ENCODE measurements at regions not wholly inside any gene's neighbourhood (a gene's known extent, or its start where the extent isn't known, plus 50 kb on each side); places are given as distances from the start of the nearest gene placed in this dataset.

DNA sequence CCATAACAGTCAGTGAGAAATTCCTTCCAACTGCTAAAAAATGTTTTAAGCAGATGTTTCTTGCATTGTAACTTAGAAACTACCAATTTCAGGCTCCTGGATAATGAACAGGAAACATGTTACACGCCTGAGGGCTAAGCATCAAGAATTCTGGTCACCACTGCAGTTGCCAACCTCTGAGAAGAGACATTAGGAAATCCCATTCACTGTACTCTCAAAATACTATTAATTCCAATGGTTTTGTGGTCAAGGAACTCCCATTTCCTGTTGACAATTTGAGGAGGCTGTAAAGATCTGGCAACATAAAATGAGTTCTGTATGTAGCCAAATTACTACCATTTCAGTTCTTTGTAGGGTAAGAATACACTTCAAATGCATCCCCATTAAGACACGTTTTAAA lies 456.0 kb upstream of the MEF2C start:
- Histone ChIP-seq H3K14ac (ENCODE audit: low read length) (no peak overlapping the region), H3K4ac (ENCODE audit: low read length) (no peak overlapping the region), H3K23ac (ENCODE audit: low read depth, low read length, poor library complexity) (no peak overlapping the region), H3K9me3 (replicated peaks in 1 of 2; ENCODE audit: control insufficient read depth in 2 of 2, insufficient read depth in 1 of 2, low read depth in 1 of 2, low read length in 2 of 2) (no peaks in the 10 kb centered on the region), H3K18ac (ENCODE audit: low read length) (no peak overlapping the region), H2BK5ac (ENCODE audit: low read length) (no peak overlapping the region), H3K27me3 (ENCODE audit: control insufficient read depth in 3 of 3, insufficient read depth in 3 of 3, low read depth in 1 of 3, low read length in 3 of 3) (no peaks in the 10 kb centered on the region), H3K79me1 (ENCODE audit: low read depth, low read length) (no peaks in the 10 kb centered on the region), H4K91ac (ENCODE audit: low read depth, low read length, poor library complexity) (no peak overlapping the region), H4K8ac (ENCODE audit: low read depth, low read length) (no peak overlapping the region), H2BK12ac (ENCODE audit: low read length) (no peak overlapping the region), H2BK15ac (ENCODE audit: low read length) (no peak overlapping the region), H3K9ac (ENCODE audit: low read depth, low read length, poor library complexity) (no peak overlapping the region), H2AK5ac (ENCODE audit: low read depth, low read length) (no peak overlapping the region), H3K4me2 (ENCODE audit: insufficient read depth, low read length, poor library complexity, severe bottlenecking) (no peak overlapping the region), H2AFZ (ENCODE audit: low read length) (no peak overlapping the region), H3K4me3 (ENCODE audit: low read length in 2 of 2) (no peak overlapping the region), H3K27ac (replicated peaks; ENCODE audit: low read length) (no peak overlapping the region), H3K36me3 (replicated peaks in 1 of 2; ENCODE audit: control insufficient read depth in 2 of 2, insufficient read depth in 2 of 2, low read length in 2 of 2) (no peaks in the 10 kb centered on the region), H2BK120ac (ENCODE audit: low read depth, low read length) (no peak overlapping the region), H3K4me1 (ENCODE audit: control insufficient read depth in 2 of 2, insufficient read depth in 1 of 2, low read depth in 1 of 2, low read length in 2 of 2) (no peaks in the 10 kb centered on the region)
- no CpG with 5 or more reads among the region's 2 CpGs for WGBS, 2 donors (ENCODE audit: extremely low coverage in 2 of 2, insufficient read length in 2 of 2, insufficient replicate concordance in 1 of 2)
- DNase-seq (ENCODE audit: low spot score): no peak

DNA sequence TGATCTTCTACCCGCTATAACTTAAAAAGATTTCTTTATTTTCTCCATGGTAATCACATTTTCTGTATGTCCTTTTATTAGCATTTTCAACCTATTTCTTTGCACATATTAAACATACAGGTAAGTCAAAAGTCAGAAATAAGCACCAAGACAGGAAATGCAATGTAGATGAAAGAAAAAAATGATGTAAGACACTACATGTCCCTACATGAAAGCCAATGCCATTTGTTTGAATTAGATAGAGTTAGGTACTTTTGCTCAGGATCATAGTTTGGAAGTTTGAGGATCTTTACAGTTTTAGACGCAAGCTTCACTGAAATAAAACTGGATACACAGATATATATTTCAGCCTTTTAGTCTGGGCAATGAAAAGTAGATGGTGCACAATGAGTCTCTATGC lies 453.1 kb upstream of the MEF2C start:
- H2BK5ac ChIP-seq (ENCODE audit: low read length): no peak overlapping the region
- no peak overlapping the region for H3K9ac ChIP-seq (ENCODE audit: low read depth, low read length, poor library complexity)
- no peak overlapping the region for H3K23ac ChIP-seq (ENCODE audit: low read depth, low read length, poor library complexity)
- H3K4me3 ChIP-seq (ENCODE audit: low read length in 2 of 2): no peak overlapping the region
- no peak overlapping the region for H2BK120ac ChIP-seq (ENCODE audit: low read depth, low read length)
- no peak overlapping the region for H3K4me2 ChIP-seq (ENCODE audit: insufficient read depth, low read length, poor library complexity, severe bottlenecking)
- no peaks in the 10 kb centered on the region for H3K79me1 ChIP-seq (ENCODE audit: low read depth, low read length)
- no peaks in the 10 kb centered on the region for H3K9me3 ChIP-seq (replicated peaks in 1 of 2; ENCODE audit: control insufficient read depth in 2 of 2, insufficient read depth in 1 of 2, low read depth in 1 of 2, low read length in 2 of 2)
- H2BK12ac ChIP-seq (ENCODE audit: low read length): no peak overlapping the region
- no peaks in the 10 kb centered on the region for H3K4me1 ChIP-seq (ENCODE audit: control insufficient read depth in 2 of 2, insufficient read depth in 1 of 2, low read depth in 1 of 2, low read length in 2 of 2)
- H4K91ac ChIP-seq (ENCODE audit: low read depth, low read length, poor library complexity): no peak overlapping the region
- H2AFZ ChIP-seq (ENCODE audit: low read length): no peak overlapping the region
- DNase-seq (ENCODE audit: low spot score): no peak
- H4K8ac ChIP-seq (ENCODE audit: low read depth, low read length): no peak overlapping the region
- no peak overlapping the region for H2BK15ac ChIP-seq (ENCODE audit: low read length)
- no peaks in the 10 kb centered on the region for H3K36me3 ChIP-seq (replicated peaks in 1 of 2; ENCODE audit: control insufficient read depth in 2 of 2, insufficient read depth in 2 of 2, low read length in 2 of 2)
- no peak overlapping the region for H3K4ac ChIP-seq (ENCODE audit: low read length)
- no peak overlapping the region for H2AK5ac ChIP-seq (ENCODE audit: low read depth, low read length)
- WGBS, 2 donors (ENCODE audit: extremely low coverage in 2 of 2, insufficient read length in 2 of 2, insufficient replicate concordance in 1 of 2): no CpG with 5 or more reads among the region's 2 CpGs
- H3K18ac ChIP-seq (ENCODE audit: low read length): no peak overlapping the region
- H3K27me3 ChIP-seq (ENCODE audit: control insufficient read depth in 3 of 3, insufficient read depth in 3 of 3, low read depth in 1 of 3, low read length in 3 of 3): no peaks in the 10 kb centered on the region
- H3K27ac ChIP-seq (replicated peaks; ENCODE audit: low read length): no peak overlapping the region
- H3K14ac ChIP-seq (ENCODE audit: low read length): no peak overlapping the region

GRCh38 chr5:89330140-89330539 lies 447.2 kb upstream of the MEF2C start:
- DNase-seq (ENCODE audit: low spot score): no peak

DNA sequence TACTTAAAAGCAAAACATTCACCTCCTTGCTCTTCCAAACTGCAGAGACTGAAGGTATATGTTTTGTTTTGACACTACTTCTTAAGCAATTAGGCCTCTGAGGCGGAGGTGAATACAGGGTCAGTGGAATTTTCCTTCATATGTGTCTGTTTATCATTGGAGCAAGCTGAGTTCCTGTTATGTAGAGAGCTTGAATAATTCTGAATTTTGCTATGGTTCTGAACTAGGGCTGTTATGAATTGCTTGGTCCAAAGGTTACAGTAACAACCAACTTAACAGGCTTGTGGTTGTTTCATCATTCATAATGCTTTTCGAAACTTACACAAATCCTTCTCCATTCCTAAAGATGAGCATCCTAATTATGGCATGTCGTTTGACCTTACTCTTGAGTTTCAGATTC lies 444.6 kb upstream of the MEF2C start:
- no peak overlapping the region for H3K9ac ChIP-seq (ENCODE audit: low read depth, low read length, poor library complexity)

More at GRCh38 chr5:89330140-89330539, 447.2 kb upstream of the MEF2C start:
- Histone ChIP-seq H3K4me3 (ENCODE audit: low read length in 2 of 2) (no peak overlapping the region), H2AFZ (ENCODE audit: low read length) (no peak overlapping the region), H2BK5ac (ENCODE audit: low read length) (no peak overlapping the region), H3K4me2 (ENCODE audit: insufficient read depth, low read length, poor library complexity, severe bottlenecking) (no peak overlapping the region), H3K9me3 (replicated peaks in 1 of 2; ENCODE audit: control insufficient read depth in 2 of 2, insufficient read depth in 1 of 2, low read depth in 1 of 2, low read length in 2 of 2) (no peaks in the 10 kb centered on the region), H3K23ac (ENCODE audit: low read depth, low read length, poor library complexity) (no peak overlapping the region), H2BK15ac (ENCODE audit: low read length) (no peak overlapping the region), H4K91ac (ENCODE audit: low read depth, low read length, poor library complexity) (no peak overlapping the region), H2BK12ac (ENCODE audit: low read length) (no peak overlapping the region), H3K14ac (ENCODE audit: low read length) (no peak overlapping the region), H3K27me3 (ENCODE audit: control insufficient read depth in 3 of 3, insufficient read depth in 3 of 3, low read depth in 1 of 3, low read length in 3 of 3) (no peaks in the 10 kb centered on the region), H3K36me3 (replicated peaks in 1 of 2; ENCODE audit: control insufficient read depth in 2 of 2, insufficient read depth in 2 of 2, low read length in 2 of 2) (no peaks in the 10 kb centered on the region), H3K9ac (ENCODE audit: low read depth, low read length, poor library complexity) (no peak overlapping the region), H3K4me1 (ENCODE audit: control insufficient read depth in 2 of 2, insufficient read depth in 1 of 2, low read depth in 1 of 2, low read length in 2 of 2) (no peaks in the 10 kb centered on the region), H3K79me1 (ENCODE audit: low read depth, low read length) (no peaks in the 10 kb centered on the region), H3K4ac (ENCODE audit: low read length) (no peak overlapping the region), H3K27ac (replicated peaks; ENCODE audit: low read length) (no peak overlapping the region), H3K18ac (ENCODE audit: low read length) (no peak overlapping the region), H4K8ac (ENCODE audit: low read depth, low read length) (no peak overlapping the region), H2AK5ac (ENCODE audit: low read depth, low read length) (no peak overlapping the region), H2BK120ac (ENCODE audit: low read depth, low read length) (no peak overlapping the region)

More for the DNA sequence above, 444.6 kb upstream of the MEF2C start:
- Histone ChIP-seq H2BK5ac (ENCODE audit: low read length) (no peak overlapping the region), H3K27me3 (ENCODE audit: control insufficient read depth in 3 of 3, insufficient read depth in 3 of 3, low read depth in 1 of 3, low read length in 3 of 3) (no peaks in the 10 kb centered on the region), H2BK120ac (ENCODE audit: low read depth, low read length) (no peak overlapping the region), H3K36me3 (replicated peaks in 1 of 2; ENCODE audit: control insufficient read depth in 2 of 2, insufficient read depth in 2 of 2, low read length in 2 of 2) (no peaks in the 10 kb centered on the region), H3K4ac (ENCODE audit: low read length) (no peak overlapping the region), H2BK15ac (ENCODE audit: low read length) (no peak overlapping the region), H3K14ac (ENCODE audit: low read length) (no peak overlapping the region), H3K4me1 (ENCODE audit: control insufficient read depth in 2 of 2, insufficient read depth in 1 of 2, low read depth in 1 of 2, low read length in 2 of 2) (no peaks in the 10 kb centered on the region), H2AK5ac (ENCODE audit: low read depth, low read length) (no peak overlapping the region), H3K23ac (ENCODE audit: low read depth, low read length, poor library complexity) (no peak overlapping the region), H2BK12ac (ENCODE audit: low read length) (no peak overlapping the region), H3K9me3 (replicated peaks in 1 of 2; ENCODE audit: control insufficient read depth in 2 of 2, insufficient read depth in 1 of 2, low read depth in 1 of 2, low read length in 2 of 2) (no peaks in the 10 kb centered on the region), H4K91ac (ENCODE audit: low read depth, low read length, poor library complexity) (no peak overlapping the region), H4K8ac (ENCODE audit: low read depth, low read length) (no peak overlapping the region), H3K18ac (ENCODE audit: low read length) (no peak overlapping the region), H2AFZ (ENCODE audit: low read length) (no peak overlapping the region), H3K4me3 (ENCODE audit: low read length in 2 of 2) (no peak overlapping the region), H3K4me2 (ENCODE audit: insufficient read depth, low read length, poor library complexity, severe bottlenecking) (no peak overlapping the region), H3K79me1 (ENCODE audit: low read depth, low read length) (no peaks in the 10 kb centered on the region), H3K27ac (replicated peaks; ENCODE audit: low read length) (no peak overlapping the region)
- DNase-seq (ENCODE audit: low spot score): no peak
- no CpG with 5 or more reads among the region's 3 CpGs for WGBS, 2 donors (ENCODE audit: extremely low coverage in 2 of 2, insufficient read length in 2 of 2, insufficient replicate concordance in 1 of 2)

All from neuronal stem cell (in vitro differentiated cells).